HG03342 (cell line): ENCODE measurements at regions not wholly inside any gene's neighbourhood (a gene's known extent, or its start where the extent isn't known, plus 50 kb on each side); places are given as distances from the start of the nearest gene placed in this dataset.

Source experiments
- ATAC-seq: cut with Tn5 transposase; IDR thresholded peaks from one replicate; pipeline ENCODE4 v1.9.1; 2021; ENCODE audit warnings: mild to moderate bottlenecking, moderate library complexity; ENCODE audit not compliant: unreplicated experiment

DNA sequence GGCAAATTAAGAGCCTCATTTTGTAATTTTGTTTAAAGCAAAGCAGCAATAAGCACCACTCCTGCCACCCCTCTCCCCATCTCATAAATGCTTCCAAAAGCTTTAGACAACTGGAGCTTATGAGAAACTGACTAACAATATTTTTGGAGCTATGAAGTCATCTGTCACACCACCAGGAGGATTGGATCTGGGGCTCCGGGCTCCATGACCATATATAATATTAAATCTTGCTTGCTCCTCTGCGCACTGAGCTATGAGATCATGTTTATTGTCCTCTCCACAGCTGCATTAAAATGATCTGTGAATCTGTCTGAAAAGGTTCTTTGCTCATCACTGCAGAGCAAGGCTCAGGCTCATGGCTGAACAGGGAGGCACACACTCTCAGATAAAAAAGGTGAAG, 323.7 kb downstream of the ZNF621 start:
- ATAC-seq = no peak

GRCh38 chr3:40850861-40851260, 326.1 kb downstream of the ZNF621 start:
- ATAC-seq = no peak

- ATAC-seq = no peak
Observed at GRCh38 chr3:40851836-40852235, 327.1 kb downstream of the ZNF621 start.

- ATAC-seq = no peak
Observed at GRCh38 chr3:40852712-40853111, 328.0 kb downstream of the ZNF621 start.

- no peak for ATAC-seq
Observed at GRCh38 chr3:40853474-40853873, 328.7 kb downstream of the ZNF621 start.

DNA sequence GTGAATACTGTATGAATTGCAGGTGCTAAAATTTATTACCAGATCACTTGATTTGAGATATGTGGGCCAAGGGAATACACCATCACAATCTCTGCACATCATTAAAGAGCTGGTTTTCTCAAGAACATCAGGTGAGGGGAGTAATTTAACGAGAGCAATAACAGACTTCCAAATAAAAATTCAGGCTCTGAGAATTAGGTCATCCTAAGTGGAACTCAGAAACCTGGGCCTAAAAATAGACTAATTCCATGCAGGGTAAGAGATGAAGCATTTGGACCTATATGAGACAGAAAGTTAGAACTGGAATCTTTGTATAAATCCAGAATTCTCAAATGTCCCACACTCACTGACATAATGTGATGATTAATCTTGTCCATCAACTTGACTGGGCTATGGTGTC, 331.1 kb downstream of the ZNF621 start:
- no peak for ATAC-seq

DNA sequence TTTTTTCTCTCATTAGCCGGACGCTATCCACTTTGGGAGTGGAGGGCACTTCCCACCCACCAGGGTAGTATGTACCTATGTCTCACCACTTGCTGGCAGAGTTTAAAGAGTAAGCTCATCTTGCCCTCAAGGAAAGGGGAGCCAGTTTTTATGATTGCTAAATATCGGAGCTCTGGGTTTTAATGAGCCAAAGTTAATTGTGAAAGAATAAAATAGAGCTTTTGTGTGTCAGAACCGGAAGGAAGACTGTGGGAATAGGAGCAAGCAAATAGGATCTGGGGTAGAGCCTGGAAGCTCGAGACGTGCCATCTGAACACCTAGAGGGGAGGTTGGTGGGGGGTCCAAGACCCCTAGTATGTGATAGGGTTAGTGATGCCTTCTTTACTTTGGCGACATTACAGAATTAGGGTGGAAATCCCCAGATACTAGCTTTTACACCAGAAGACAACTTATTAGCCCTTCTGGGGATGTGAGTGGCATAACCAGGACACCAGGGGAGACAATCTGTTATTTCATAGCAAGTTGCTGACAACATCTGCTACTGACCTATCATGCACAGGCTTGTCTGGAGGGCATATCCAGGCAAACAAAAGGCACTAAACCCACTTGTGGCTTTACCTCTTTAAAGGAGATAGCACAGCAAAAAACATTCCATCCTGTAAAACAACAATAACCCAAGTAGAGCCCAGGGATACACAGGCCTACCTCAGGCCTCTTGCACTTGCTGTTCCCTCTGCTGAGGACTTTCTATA, 333.8 kb downstream of the ZNF621 start:
- ATAC-seq = no peak

DNA sequence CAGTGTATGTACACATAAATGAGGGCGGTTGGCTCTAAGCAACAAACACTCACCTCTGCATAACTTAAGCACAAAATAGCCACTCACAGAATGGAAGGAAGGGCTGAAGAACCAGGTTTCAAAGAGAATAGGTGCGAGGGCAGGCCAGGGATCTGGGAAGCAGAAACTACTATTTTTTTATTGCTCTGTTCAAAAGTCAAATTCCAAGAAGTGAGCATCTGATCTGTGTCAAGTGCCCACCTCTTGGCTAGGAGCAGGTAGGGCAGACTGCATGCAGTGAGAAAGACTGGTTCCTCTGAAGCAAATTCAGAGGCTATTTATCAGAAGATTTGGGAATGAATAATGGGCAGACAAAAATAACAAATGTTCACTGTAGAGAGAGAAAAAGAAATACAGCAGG, 336.4 kb upstream of the CTNNB1 start:
- ATAC-seq = no peak

GRCh38 chr3:40864146-40864782, 335.0 kb upstream of the CTNNB1 start:
- ATAC-seq = no peak

DNA sequence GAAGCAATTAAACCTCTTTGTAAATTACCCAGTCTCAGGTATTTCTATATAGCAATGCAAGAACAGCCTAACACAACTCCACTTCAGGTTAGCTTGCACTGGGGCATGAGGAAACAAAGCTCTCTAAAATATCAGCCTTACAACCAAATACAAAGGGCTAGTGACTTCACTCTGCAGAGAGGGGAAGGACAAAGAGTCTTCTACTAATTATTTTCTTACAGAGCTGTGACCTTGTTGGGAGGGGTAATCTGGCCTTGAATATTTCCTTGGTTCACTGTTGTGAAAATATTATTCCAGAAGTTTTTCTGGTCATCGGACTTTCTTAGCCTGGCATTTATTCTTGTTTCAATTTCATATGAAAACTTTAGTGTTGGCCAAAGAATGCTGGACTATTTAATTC, 334.4 kb upstream of the CTNNB1 start:
- no peak for ATAC-seq

GRCh38 chr3:40867797-40868196, 331.5 kb upstream of the CTNNB1 start:
- ATAC-seq = no peak

- ATAC-seq = no peak
Observed at GRCh38 chr3:40869013-40869412, 330.3 kb upstream of the CTNNB1 start.

GRCh38 chr3:40869939-40870338, 329.4 kb upstream of the CTNNB1 start:
- no peak for ATAC-seq

- no peak for ATAC-seq
Observed at GRCh38 chr3:40871394-40871793, 327.9 kb upstream of the CTNNB1 start.

DNA sequence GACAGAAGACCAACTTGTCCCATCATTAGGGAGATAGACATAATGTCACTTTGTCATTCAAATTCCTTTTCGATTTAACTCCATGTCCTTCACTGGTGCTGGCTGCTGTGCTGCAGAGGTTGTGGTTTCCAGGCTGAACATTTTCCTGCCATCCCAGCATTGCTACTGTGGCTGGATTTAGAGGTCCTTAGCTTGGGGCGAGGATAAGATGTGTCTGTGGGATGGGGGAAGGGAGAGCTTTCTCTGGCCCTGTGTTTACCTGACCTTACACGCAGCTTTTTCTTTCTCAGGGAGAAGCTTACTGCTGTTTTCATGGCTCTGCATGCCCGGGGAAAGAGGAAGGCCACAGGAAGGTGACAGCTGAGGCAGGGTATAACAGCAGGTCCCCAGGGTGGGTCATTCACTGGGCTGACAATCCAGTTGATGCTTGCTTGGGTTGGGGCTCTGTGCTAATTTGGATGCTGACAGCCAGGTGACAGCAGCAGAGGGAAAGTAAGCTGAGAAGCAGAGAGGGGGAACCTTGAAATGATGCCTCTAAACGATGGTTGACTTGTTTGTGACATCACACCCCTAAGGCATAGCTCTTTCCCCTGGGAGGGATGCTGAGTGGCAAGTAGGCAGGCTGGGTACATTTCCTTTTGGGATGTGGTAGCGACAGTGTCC, 326.9 kb upstream of the CTNNB1 start:
- ATAC-seq = no peak

- no peak for ATAC-seq
Observed at GRCh38 chr3:40873476-40873875, 325.8 kb upstream of the CTNNB1 start.

DNA sequence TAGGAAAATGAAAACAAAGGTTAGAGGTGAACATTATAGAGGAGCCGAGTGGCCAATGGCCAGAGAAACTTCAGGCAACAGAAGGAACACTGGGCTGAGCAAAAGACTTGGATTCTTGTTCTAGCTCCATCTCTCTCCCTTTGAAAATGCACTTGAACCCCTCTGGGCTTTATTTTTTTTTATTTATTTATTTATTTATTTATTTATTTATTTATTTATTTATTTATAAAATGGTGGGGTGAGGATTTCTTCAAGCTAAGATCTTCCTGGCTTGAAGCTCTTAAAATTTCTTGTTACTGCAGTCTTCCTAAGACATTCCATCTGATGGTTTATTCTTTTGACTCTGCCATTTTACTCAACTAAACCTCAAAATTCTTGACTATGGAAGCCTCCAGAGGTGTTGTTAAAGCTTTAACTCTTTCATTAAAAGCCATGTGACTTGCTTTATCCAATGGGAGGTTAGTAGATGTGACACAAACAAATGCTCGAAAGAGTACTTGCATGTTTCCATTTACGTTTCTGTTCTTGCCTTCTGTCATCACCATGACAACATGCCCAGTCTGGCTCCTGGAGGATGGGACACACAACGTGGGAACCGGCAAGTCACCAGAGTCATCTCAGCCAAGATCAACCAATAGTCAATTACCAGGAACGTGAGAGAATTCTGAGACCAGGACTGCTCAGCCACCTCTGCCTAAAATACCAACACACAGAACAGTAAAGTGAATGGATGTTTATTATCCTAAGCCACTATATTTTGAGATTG, 325.2 kb upstream of the CTNNB1 start:
- no peak for ATAC-seq

GRCh38 chr3:40875581-40875980, 323.7 kb upstream of the CTNNB1 start:
- no peak for ATAC-seq

DNA sequence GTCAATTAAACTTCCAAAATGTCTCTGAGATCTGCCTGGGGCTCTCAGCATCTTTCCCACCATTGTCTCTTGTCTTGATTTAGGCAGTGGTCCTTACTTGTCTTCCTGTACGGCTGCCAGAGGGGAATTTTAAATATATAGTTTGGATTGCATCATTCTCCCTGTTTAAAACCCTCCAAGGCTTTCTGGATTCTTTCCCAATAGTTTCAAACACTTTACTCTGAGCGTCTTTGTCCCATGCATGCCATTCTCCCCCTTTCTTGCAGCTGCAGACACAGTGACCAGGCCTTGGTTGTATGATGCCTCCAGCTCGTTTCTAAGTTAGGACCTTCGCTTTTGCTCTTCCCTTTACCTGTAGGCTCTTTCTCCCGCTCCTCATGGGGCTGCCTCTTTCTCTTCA, 323.3 kb upstream of the CTNNB1 start:
- no peak for ATAC-seq

DNA sequence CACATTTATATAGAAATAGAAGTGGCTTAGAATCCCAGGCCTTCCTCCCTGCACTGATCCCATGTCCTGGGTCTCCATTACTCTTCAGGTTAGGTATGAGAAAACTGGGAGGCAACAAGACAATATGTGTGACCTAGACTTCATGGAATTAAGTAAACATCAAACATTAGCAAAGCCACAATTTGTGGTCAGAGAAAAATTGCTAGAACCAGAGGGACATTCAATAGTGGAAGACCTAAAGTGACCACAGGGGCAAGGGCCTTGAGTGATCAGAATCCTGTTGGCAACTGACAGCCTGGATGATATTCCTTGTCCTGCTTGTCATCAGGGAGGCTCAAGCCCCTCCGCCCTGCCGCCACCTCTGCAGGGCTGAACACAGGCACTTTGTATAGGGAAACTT, 322.8 kb upstream of the CTNNB1 start:
- ATAC-seq = no peak

DNA sequence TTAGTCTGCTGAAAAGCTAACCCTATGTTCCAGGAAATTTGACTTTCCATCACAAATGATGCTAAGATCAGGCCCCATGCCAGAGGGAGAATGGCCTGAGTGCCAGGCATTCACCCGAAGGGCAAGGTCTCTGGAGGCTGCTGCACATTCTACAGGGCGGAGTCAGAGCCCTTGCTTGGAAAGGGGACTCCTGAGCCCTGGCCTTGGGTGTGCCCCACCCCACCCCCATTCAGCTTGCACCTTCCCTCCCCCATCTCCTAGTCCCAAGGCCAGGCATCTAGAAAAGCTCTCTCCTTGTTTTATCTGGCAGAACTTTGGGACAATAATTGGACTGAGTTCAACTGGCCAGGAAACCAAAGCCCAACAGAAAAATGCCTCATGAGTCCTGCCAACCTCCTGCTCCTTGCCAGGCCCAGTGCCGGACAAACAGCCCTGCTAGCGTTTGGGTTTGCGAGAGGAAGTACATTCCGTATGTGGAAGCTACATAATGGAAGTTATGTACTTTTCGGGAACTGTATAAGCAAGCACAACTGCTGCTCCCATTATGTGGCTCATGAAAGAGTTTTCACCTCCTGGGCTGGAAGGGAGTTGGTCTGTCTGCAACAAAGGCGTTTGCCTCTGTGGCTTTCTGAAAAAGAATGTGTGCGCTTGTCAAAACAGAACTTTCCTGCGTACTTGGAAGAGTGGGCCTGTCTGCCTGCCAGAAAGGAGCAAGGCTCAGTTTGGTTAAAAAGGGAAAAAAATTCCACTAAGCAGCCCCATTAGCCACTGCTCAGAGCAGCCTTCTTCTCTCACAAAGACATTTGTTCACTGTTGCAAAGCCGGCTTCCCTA, 321.5 kb upstream of the CTNNB1 start:
- ATAC-seq = no peak
